GM23338 (cell line): ENCODE measurements at regions not wholly inside any gene's neighbourhood (a gene's known extent, or its start where the extent isn't known, plus 50 kb on each side); places are given as distances from the start of the nearest gene placed in this dataset.

Source experiments
- ATAC-seq: fragments of 200-7000 bp; cut with Tn5 transposase; 3 replicates; pipeline ENCODE4 v1.9.1; 2020
- DNase-seq: peaks from one replicate; pipeline ENCODE4 v3.0.0-alpha.2; 2015; ENCODE audit warnings: low spot score
- H2AFZ ChIP-seq: fragments of 200-600 bp; sonication (generic); 2 replicates; pipeline ENCODE4 v1.8.0; 2016; ENCODE audit warnings: antibody characterized with exemption, mild to moderate bottlenecking, moderate library complexity
- H3F3A ChIP-seq: fragments of 200-600 bp; sonication (generic); replicated peaks from 2 replicates; pipeline ENCODE4 v1.8.0; 2017; ENCODE audit warnings: antibody characterized with exemption, mixed run types, low read depth
- H3K27ac ChIP-seq: fragments of 200-600 bp; sonication (generic); 2 replicates; pipeline ENCODE4 v1.6.1; 2016; ENCODE audit warnings: low read depth
- H3K27me3 ChIP-seq: fragments of 200-600 bp; sonication (generic); 2 replicates; pipeline ENCODE4 v1.8.0; 2016; ENCODE audit warnings: mild to moderate bottlenecking, mixed run types, moderate library complexity; ENCODE audit not compliant: insufficient read depth
- H3K36me3 ChIP-seq: fragments of 200-600 bp; sonication (generic); 2 replicates; pipeline ENCODE4 v1.8.0; 2016; ENCODE audit warnings: mild to moderate bottlenecking; ENCODE audit not compliant: insufficient read depth
- H3K4me1 ChIP-seq: fragments of 200-600 bp; sonication (generic); 2 replicates; pipeline ENCODE4 v1.8.0; 2016; ENCODE audit warnings: mild to moderate bottlenecking, moderate library complexity; ENCODE audit not compliant: insufficient read depth
- H3K4me2 ChIP-seq: fragments of 200-600 bp; sonication (generic); 2 replicates; pipeline ENCODE4 v1.7.1; 2017; ENCODE audit warnings: mixed run types
- H3K4me3 ChIP-seq: fragments of 200-600 bp; sonication (generic); 2 replicates; pipeline ENCODE4 v1.6.1; 2016; ENCODE audit warnings: mixed run types
- H3K79me2 ChIP-seq: fragments of 200-600 bp; sonication (generic); replicated peaks from 2 replicates; pipeline ENCODE4 v1.8.0; 2017; ENCODE audit warnings: mild to moderate bottlenecking; ENCODE audit not compliant: insufficient read depth
- H3K9me2 ChIP-seq: fragments of 200-600 bp; sonication (generic); 2 replicates; pipeline ENCODE4 v1.8.0; 2017; ENCODE audit not compliant: insufficient read depth
- H4K20me1 ChIP-seq: fragments of 200-600 bp; sonication (generic); replicated peaks from 2 replicates; pipeline ENCODE4 v1.8.0; 2017; ENCODE audit warnings: mild to moderate bottlenecking; ENCODE audit not compliant: insufficient read depth
- H3K27ac Mint-ChIP-seq: 2 replicates; pipeline ENCODE4 v1.8.0; 2020; ENCODE audit warnings: inconsistent platforms, mild to moderate bottlenecking, moderate library complexity, mixed read lengths
- H3K27me3 Mint-ChIP-seq: 3 replicates; pipeline ENCODE4 v1.8.0; 2022; ENCODE audit warnings: low read depth, mild to moderate bottlenecking, moderate library complexity, mixed read lengths, inconsistent platforms; ENCODE audit not compliant: insufficient read depth, poor library complexity
- H3K36me3 Mint-ChIP-seq: 3 replicates; pipeline ENCODE4 v1.8.0; 2021; ENCODE audit warnings: low read depth, mild to moderate bottlenecking, inconsistent platforms, moderate library complexity, mixed read lengths
- H3K4me1 Mint-ChIP-seq: 3 replicates; pipeline ENCODE4 v1.8.0; 2020; ENCODE audit warnings: mild to moderate bottlenecking, inconsistent platforms, mixed read lengths
- H3K4me3 Mint-ChIP-seq: 3 replicates; pipeline ENCODE4 v1.8.0; 2021; ENCODE audit warnings: moderate library complexity, mild to moderate bottlenecking, inconsistent platforms, mixed read lengths
- H3K9me3 Mint-ChIP-seq: 3 replicates; pipeline ENCODE4 v1.8.0; 2020; ENCODE audit warnings: moderate library complexity, mild to moderate bottlenecking, inconsistent platforms, mixed read lengths
- CREB1 ChIP-seq: fragments of 250-450 bp; sonication (Bioruptor Pico); IDR thresholded peaks from 2 replicates; pipeline ENCODE4 v1.5.0; 2020; ENCODE audit warnings: low read depth, mild to moderate bottlenecking, moderate library complexity
- EZH2 ChIP-seq: fragments of 200-600 bp; sonication (generic); IDR thresholded peaks from one replicate; pipeline ENCODE4 v1.8.0; 2017; ENCODE audit warnings: antibody characterized with exemption, mild to moderate bottlenecking, low read depth; ENCODE audit not compliant: unreplicated experiment
- EZH2phosphoT487 ChIP-seq: fragments of 200-600 bp; sonication (generic); IDR thresholded peaks from one replicate; pipeline ENCODE4 v1.8.1; 2018; ENCODE audit warnings: antibody characterized with exemption; ENCODE audit not compliant: unreplicated experiment
- STAT1 ChIP-seq: IDR thresholded peaks from one replicate; pipeline ENCODE4 v1.6.1; 2016; ENCODE audit warnings: antibody characterized with exemption; ENCODE audit not compliant: unreplicated experiment
- ZNF114 ChIP-seq: fragments of 250-450 bp; sonication (Bioruptor Pico); IDR thresholded peaks from 2 replicates; pipeline ENCODE4 v1.5.0; 2020; ENCODE audit warnings: mild to moderate bottlenecking, moderate library complexity
- TF ChIP-seq, protein P1 (sequence below): IDR thresholded peaks from 2 replicates; pipeline ENCODE4 v1.6.1; 2016; ENCODE audit warnings: antibody characterized with exemption
- TF ChIP-seq, protein P2 (sequence below): IDR thresholded peaks from one replicate; pipeline ENCODE4 v1.6.1; 2018; ENCODE audit warnings: antibody characterized with exemption; ENCODE audit not compliant: unreplicated experiment
- TF ChIP-seq, protein P3 (sequence below): fragments of 250-450 bp; sonication (Bioruptor Pico); IDR thresholded peaks from 2 replicates; pipeline ENCODE4 v1.5.0; 2020; ENCODE audit warnings: mild to moderate bottlenecking, moderate library complexity
- TF ChIP-seq, protein P4 (sequence below), 2 experiments: fragments of 200-600 bp in 1 of 2; sonication (generic) in 1 of 2; conservative IDR thresholded peaks; 2 replicates each; pipeline versions ENCODE4 v1.5.1 to v1.6.1; 2016 to 2017; ENCODE audit warnings: antibody characterized with exemption in 2 of 2, low read depth in 2 of 2, mild to moderate bottlenecking in 2 of 2, moderate library complexity in 1 of 2

DNA sequence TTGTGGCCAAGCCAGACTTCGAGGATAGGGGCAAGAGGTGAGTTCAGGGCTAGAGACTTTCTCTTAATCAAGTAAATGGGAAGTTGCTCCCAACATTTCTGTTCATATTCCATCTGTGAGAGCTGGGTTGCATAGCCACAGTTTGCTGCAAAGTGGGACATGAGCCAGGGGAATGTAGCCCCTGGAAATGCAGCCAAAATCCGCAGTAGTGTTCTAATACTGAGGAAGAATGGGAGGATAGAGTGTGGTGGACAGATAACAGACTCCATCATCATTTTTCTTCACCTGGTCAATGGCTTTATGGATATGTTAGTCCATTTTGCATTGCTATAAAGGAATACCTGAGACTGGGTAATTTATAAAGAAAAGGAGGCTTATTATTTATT, 177.7 kb downstream of the SKIDA1 start:
- Histone ChIP-seq H3K27me3 (no peaks in the 10 kb centered on the region), H3K4me3 (no peak overlapping the region), H3K9me2 (no peaks in the 10 kb centered on the region), H3K4me2 (no peak overlapping the region), H2AFZ (no peak overlapping the region), H4K20me1 (no peaks in the 10 kb centered on the region), H3K27ac (no peak overlapping the region), H3K79me2 (no peaks in the 10 kb centered on the region), H3K36me3 (no peaks in the 10 kb centered on the region), H3K4me1 (peaks cover 16% of the 10 kb centered on the region; the same call in 1 of the 2 replicates), H3F3A (peaks cover 9% of the 10 kb centered on the region)
- H3K36me3 Mint-ChIP-seq: peaks cover 8% of the 10 kb centered on the region; the same call in 2 of the 3 replicates
- H3K27me3 Mint-ChIP-seq: peaks cover 11% of the 10 kb centered on the region
- H3K9me3 Mint-ChIP-seq: peaks cover 6% of the 10 kb centered on the region; the same call in 2 of the 3 replicates
- ATAC-seq (no peak), DNase-seq (no peak)
- H3K27ac Mint-ChIP-seq: no peak overlapping the region
- no peak overlapping the region for H3K4me3 Mint-ChIP-seq
- H3K4me1 Mint-ChIP-seq: peaks cover 23% of the 10 kb centered on the region
- TF ChIP-seq, protein P1, sequence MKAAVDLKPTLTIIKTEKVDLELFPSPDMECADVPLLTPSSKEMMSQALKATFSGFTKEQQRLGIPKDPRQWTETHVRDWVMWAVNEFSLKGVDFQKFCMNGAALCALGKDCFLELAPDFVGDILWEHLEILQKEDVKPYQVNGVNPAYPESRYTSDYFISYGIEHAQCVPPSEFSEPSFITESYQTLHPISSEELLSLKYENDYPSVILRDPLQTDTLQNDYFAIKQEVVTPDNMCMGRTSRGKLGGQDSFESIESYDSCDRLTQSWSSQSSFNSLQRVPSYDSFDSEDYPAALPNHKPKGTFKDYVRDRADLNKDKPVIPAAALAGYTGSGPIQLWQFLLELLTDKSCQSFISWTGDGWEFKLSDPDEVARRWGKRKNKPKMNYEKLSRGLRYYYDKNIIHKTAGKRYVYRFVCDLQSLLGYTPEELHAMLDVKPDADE: no peak
- no peak for TF ChIP-seq EZH2
- TF ChIP-seq, protein P2, sequence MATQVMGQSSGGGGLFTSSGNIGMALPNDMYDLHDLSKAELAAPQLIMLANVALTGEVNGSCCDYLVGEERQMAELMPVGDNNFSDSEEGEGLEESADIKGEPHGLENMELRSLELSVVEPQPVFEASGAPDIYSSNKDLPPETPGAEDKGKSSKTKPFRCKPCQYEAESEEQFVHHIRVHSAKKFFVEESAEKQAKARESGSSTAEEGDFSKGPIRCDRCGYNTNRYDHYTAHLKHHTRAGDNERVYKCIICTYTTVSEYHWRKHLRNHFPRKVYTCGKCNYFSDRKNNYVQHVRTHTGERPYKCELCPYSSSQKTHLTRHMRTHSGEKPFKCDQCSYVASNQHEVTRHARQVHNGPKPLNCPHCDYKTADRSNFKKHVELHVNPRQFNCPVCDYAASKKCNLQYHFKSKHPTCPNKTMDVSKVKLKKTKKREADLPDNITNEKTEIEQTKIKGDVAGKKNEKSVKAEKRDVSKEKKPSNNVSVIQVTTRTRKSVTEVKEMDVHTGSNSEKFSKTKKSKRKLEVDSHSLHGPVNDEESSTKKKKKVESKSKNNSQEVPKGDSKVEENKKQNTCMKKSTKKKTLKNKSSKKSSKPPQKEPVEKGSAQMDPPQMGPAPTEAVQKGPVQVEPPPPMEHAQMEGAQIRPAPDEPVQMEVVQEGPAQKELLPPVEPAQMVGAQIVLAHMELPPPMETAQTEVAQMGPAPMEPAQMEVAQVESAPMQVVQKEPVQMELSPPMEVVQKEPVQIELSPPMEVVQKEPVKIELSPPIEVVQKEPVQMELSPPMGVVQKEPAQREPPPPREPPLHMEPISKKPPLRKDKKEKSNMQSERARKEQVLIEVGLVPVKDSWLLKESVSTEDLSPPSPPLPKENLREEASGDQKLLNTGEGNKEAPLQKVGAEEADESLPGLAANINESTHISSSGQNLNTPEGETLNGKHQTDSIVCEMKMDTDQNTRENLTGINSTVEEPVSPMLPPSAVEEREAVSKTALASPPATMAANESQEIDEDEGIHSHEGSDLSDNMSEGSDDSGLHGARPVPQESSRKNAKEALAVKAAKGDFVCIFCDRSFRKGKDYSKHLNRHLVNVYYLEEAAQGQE: no peak
- TF ChIP-seq ZNF114 (CRISPR knock-in tag): no peak
- no peak for TF ChIP-seq CREB1
- TF ChIP-seq STAT1: no peak
- TF ChIP-seq, protein P3, sequence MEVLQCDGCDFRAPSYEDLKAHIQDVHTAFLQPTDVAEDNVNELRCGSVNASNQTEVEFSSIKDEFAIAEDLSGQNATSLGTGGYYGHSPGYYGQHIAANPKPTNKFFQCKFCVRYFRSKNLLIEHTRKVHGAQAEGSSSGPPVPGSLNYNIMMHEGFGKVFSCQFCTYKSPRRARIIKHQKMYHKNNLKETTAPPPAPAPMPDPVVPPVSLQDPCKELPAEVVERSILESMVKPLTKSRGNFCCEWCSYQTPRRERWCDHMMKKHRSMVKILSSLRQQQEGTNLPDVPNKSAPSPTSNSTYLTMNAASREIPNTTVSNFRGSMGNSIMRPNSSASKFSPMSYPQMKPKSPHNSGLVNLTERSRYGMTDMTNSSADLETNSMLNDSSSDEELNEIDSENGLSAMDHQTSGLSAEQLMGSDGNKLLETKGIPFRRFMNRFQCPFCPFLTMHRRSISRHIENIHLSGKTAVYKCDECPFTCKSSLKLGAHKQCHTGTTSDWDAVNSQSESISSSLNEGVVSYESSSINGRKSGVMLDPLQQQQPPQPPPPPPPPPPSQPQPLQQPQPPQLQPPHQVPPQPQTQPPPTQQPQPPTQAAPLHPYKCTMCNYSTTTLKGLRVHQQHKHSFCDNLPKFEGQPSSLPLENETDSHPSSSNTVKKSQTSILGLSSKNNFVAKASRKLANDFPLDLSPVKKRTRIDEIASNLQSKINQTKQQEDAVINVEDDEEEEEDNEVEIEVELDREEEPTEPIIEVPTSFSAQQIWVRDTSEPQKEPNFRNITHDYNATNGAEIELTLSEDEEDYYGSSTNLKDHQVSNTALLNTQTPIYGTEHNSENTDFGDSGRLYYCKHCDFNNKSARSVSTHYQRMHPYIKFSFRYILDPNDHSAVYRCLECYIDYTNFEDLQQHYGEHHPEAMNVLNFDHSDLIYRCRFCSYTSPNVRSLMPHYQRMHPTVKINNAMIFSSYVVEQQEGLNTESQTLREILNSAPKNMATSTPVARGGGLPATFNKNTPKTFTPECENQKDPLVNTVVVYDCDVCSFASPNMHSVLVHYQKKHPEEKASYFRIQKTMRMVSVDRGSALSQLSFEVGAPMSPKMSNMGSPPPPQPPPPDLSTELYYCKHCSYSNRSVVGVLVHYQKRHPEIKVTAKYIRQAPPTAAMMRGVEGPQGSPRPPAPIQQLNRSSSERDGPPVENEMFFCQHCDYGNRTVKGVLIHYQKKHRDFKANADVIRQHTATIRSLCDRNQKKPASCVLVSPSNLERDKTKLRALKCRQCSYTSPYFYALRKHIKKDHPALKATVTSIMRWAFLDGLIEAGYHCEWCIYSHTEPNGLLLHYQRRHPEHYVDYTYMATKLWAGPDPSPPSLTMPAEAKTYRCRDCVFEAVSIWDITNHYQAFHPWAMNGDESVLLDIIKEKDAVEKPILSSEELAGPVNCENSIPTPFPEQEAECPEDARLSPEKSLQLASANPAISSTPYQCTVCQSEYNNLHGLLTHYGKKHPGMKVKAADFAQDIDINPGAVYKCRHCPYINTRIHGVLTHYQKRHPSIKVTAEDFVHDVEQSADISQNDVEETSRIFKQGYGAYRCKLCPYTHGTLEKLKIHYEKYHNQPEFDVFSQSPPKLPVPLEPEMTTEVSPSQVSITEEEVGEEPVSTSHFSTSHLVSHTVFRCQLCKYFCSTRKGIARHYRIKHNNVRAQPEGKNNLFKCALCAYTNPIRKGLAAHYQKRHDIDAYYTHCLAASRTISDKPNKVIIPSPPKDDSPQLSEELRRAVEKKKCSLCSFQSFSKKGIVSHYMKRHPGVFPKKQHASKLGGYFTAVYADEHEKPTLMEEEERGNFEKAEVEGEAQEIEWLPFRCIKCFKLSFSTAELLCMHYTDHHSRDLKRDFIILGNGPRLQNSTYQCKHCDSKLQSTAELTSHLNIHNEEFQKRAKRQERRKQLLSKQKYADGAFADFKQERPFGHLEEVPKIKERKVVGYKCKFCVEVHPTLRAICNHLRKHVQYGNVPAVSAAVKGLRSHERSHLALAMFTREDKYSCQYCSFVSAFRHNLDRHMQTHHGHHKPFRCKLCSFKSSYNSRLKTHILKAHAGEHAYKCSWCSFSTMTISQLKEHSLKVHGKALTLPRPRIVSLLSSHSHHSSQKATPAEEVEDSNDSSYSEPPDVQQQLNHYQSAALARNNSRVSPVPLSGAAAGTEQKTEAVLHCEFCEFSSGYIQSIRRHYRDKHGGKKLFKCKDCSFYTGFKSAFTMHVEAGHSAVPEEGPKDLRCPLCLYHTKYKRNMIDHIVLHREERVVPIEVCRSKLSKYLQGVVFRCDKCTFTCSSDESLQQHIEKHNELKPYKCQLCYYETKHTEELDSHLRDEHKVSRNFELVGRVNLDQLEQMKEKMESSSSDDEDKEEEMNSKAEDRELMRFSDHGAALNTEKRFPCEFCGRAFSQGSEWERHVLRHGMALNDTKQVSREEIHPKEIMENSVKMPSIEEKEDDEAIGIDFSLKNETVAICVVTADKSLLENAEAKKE (CRISPR knock-in tag): no peak
- TF ChIP-seq, protein P4, sequence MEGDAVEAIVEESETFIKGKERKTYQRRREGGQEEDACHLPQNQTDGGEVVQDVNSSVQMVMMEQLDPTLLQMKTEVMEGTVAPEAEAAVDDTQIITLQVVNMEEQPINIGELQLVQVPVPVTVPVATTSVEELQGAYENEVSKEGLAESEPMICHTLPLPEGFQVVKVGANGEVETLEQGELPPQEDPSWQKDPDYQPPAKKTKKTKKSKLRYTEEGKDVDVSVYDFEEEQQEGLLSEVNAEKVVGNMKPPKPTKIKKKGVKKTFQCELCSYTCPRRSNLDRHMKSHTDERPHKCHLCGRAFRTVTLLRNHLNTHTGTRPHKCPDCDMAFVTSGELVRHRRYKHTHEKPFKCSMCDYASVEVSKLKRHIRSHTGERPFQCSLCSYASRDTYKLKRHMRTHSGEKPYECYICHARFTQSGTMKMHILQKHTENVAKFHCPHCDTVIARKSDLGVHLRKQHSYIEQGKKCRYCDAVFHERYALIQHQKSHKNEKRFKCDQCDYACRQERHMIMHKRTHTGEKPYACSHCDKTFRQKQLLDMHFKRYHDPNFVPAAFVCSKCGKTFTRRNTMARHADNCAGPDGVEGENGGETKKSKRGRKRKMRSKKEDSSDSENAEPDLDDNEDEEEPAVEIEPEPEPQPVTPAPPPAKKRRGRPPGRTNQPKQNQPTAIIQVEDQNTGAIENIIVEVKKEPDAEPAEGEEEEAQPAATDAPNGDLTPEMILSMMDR (conservative IDR thresholded peaks at IDR 0.05; ENCODE audit: low read depth in 2 of 2): no peak
- no peak for TF ChIP-seq EZH2phosphoT487
